Stimulated activated effector memory CD8-positive, alpha-beta T cell treated with anti-CD3 and anti-CD28 coated beads, Interleukin-12 subunit alpha, Interleukin-12 subunit beta, amount 100 ng/mL, for 72 hours (primary cell): ENCODE measurements at regions not wholly inside any gene's neighbourhood (a gene's known extent, or its start where the extent isn't known, plus 50 kb on each side); places are given as distances from the start of the nearest gene placed in this dataset.

Source experiments
- ATAC-seq: fragments of 150-1000 bp; cut with Tn5 transposase; 2 replicates; pipeline ENCODE4 v1.10.0; 2021
- DNase-seq, 2 donors: peaks; one replicate each; pipeline ENCODE4 v3.0.0; 2021 to 2022; ENCODE audit warnings: low spot score in 2 of 2
- H3K27ac Mint-ChIP-seq: one replicate; pipeline ENCODE4 v1.8.0; 2022; ENCODE audit warnings: mild to moderate bottlenecking, mixed read lengths
- H3K36me3 Mint-ChIP-seq: one replicate; pipeline ENCODE4 v1.8.0; 2022; ENCODE audit warnings: mild to moderate bottlenecking, mixed read lengths
- H3K4me1 Mint-ChIP-seq: one replicate; pipeline ENCODE4 v1.8.0; 2022; ENCODE audit warnings: mixed read lengths
- H3K4me3 Mint-ChIP-seq: one replicate; pipeline ENCODE4 v1.8.0; 2022; ENCODE audit warnings: mild to moderate bottlenecking, mixed read lengths
- H3K9me3 Mint-ChIP-seq: one replicate; pipeline ENCODE4 v1.8.0; 2022; ENCODE audit warnings: mixed read lengths

- DNase-seq = no peak
- Mint-ChIP-seq H3K9me3 (peaks cover 8% of the 10 kb centered on the region), H3K27ac (no peak overlapping the region), H3K4me1 (no peaks in the 10 kb centered on the region), H3K36me3 (no peaks in the 10 kb centered on the region), H3K4me3 (no peak overlapping the region)
- no peak for ATAC-seq
These were observed 422.5 kb downstream of the HTR7 start for GRCh38 chr10:90435296-90435695.

GRCh38 chr10:90437452-90437851 lies 420.4 kb downstream of the HTR7 start:
- Mint-ChIP-seq H3K36me3 (no peaks in the 10 kb centered on the region), H3K4me1 (no peaks in the 10 kb centered on the region), H3K9me3 (peaks cover 19% of the 10 kb centered on the region), H3K27ac (no peak overlapping the region), H3K4me3 (no peak overlapping the region)
- ATAC-seq (no peak), DNase-seq (no peak)

- Mint-ChIP-seq H3K4me1 (no peaks in the 10 kb centered on the region), H3K36me3 (no peaks in the 10 kb centered on the region), H3K27ac (no peak overlapping the region), H3K9me3 (peaks cover 21% of the 10 kb centered on the region), H3K4me3 (no peak overlapping the region)
- ATAC-seq (no peak), DNase-seq (no peak)
These were observed 417.0 kb downstream of the HTR7 start for GRCh38 chr10:90440870-90441269.

- no peak for DNase-seq
- H3K9me3 Mint-ChIP-seq = peaks cover 21% of the 10 kb centered on the region
- ATAC-seq = no peak
- H3K36me3 Mint-ChIP-seq = no peaks in the 10 kb centered on the region
- H3K27ac Mint-ChIP-seq = no peak overlapping the region
- H3K4me1 Mint-ChIP-seq = no peaks in the 10 kb centered on the region
- no peak overlapping the region for H3K4me3 Mint-ChIP-seq
These were observed 414.5 kb downstream of the HTR7 start for GRCh38 chr10:90443342-90443741.

GRCh38 chr10:90447831-90448230 lies 410.0 kb downstream of the HTR7 start:
- H3K9me3 Mint-ChIP-seq = peaks cover 7% of the 10 kb centered on the region
- no peak overlapping the region for H3K4me3 Mint-ChIP-seq
- H3K4me1 Mint-ChIP-seq = no peaks in the 10 kb centered on the region
- H3K36me3 Mint-ChIP-seq = no peaks in the 10 kb centered on the region
- no peak for ATAC-seq
- no peak overlapping the region for H3K27ac Mint-ChIP-seq
- no peak for DNase-seq

- peaks cover 6% of the 10 kb centered on the region for H3K9me3 Mint-ChIP-seq
- H3K36me3 Mint-ChIP-seq = no peaks in the 10 kb centered on the region
- DNase-seq (no peak), ATAC-seq (no peak)
- H3K4me3 Mint-ChIP-seq = no peak overlapping the region
- H3K27ac Mint-ChIP-seq = no peak overlapping the region
- H3K4me1 Mint-ChIP-seq = no peaks in the 10 kb centered on the region
These were observed 407.0 kb downstream of the HTR7 start for GRCh38 chr10:90450797-90451196.

- Mint-ChIP-seq H3K27ac (no peak overlapping the region), H3K4me1 (no peaks in the 10 kb centered on the region), H3K36me3 (no peaks in the 10 kb centered on the region), H3K4me3 (no peak overlapping the region), H3K9me3 (peaks cover 6% of the 10 kb centered on the region)
- ATAC-seq (no peak), DNase-seq (no peak)
These were observed 406.6 kb downstream of the HTR7 start for GRCh38 chr10:90451283-90451682.

GRCh38 chr10:90458054-90458453 lies 399.8 kb downstream of the HTR7 start:
- ATAC-seq = no peak
- Mint-ChIP-seq H3K4me1 (no peaks in the 10 kb centered on the region), H3K9me3 (peaks cover 3% of the 10 kb centered on the region), H3K27ac (no peak overlapping the region), H3K4me3 (no peak overlapping the region), H3K36me3 (no peaks in the 10 kb centered on the region)
- DNase-seq = no peak

GRCh38 chr10:90458571-90458970 lies 399.3 kb downstream of the HTR7 start:
- Mint-ChIP-seq H3K27ac (no peak overlapping the region), H3K36me3 (no peaks in the 10 kb centered on the region), H3K9me3 (no peaks in the 10 kb centered on the region), H3K4me1 (no peaks in the 10 kb centered on the region), H3K4me3 (no peak overlapping the region)
- ATAC-seq (no peak), DNase-seq (no peak)

GRCh38 chr10:90461437-90462155 lies 396.2 kb downstream of the HTR7 start:
- Mint-ChIP-seq H3K9me3 (no peaks in the 10 kb centered on the region), H3K4me1 (no peaks in the 10 kb centered on the region), H3K36me3 (no peaks in the 10 kb centered on the region), H3K27ac (no peak overlapping the region), H3K4me3 (no peak overlapping the region)
- DNase-seq (no peak), ATAC-seq (no peak)

GRCh38 chr10:90462749-90463470 lies 394.9 kb downstream of the HTR7 start:
- DNase-seq (no peak), ATAC-seq (no peak)
- no peaks in the 10 kb centered on the region for H3K9me3 Mint-ChIP-seq

GRCh38 chr10:90464329-90464728 lies 393.5 kb downstream of the HTR7 start:
- no peak overlapping the region for H3K27ac Mint-ChIP-seq

More at GRCh38 chr10:90462749-90463470, 394.9 kb downstream of the HTR7 start:
- no peaks in the 10 kb centered on the region for H3K36me3 Mint-ChIP-seq
- H3K4me1 Mint-ChIP-seq = no peaks in the 10 kb centered on the region
- no peak overlapping the region for H3K4me3 Mint-ChIP-seq
- no peak overlapping the region for H3K27ac Mint-ChIP-seq

GRCh38 chr10:90470966-90471365 lies 386.9 kb downstream of the HTR7 start:
- no peak for ATAC-seq

More at GRCh38 chr10:90464329-90464728, 393.5 kb downstream of the HTR7 start:
- peaks cover 1% of the 10 kb centered on the region for H3K9me3 Mint-ChIP-seq
- ATAC-seq = no peak
- no peaks in the 10 kb centered on the region for H3K4me1 Mint-ChIP-seq
- no peak overlapping the region for H3K4me3 Mint-ChIP-seq
- no peak for DNase-seq
- H3K36me3 Mint-ChIP-seq = no peaks in the 10 kb centered on the region

GRCh38 chr10:90480466-90480865 lies 377.4 kb downstream of the HTR7 start:
- no peak overlapping the region for H3K27ac Mint-ChIP-seq
- ATAC-seq (no peak), DNase-seq (no peak)
- H3K9me3 Mint-ChIP-seq = peaks cover 9% of the 10 kb centered on the region
- H3K4me3 Mint-ChIP-seq = no peak overlapping the region
- no peaks in the 10 kb centered on the region for H3K4me1 Mint-ChIP-seq
- no peaks in the 10 kb centered on the region for H3K36me3 Mint-ChIP-seq

More at GRCh38 chr10:90470966-90471365, 386.9 kb downstream of the HTR7 start:
- DNase-seq = no peak
- H3K4me3 Mint-ChIP-seq = no peak overlapping the region
- H3K27ac Mint-ChIP-seq = no peak overlapping the region
- H3K4me1 Mint-ChIP-seq = no peaks in the 10 kb centered on the region
- no peaks in the 10 kb centered on the region for H3K36me3 Mint-ChIP-seq
- peaks cover 9% of the 10 kb centered on the region for H3K9me3 Mint-ChIP-seq

GRCh38 chr10:90481326-90481923 lies 376.4 kb downstream of the HTR7 start:
- H3K4me1 Mint-ChIP-seq = no peaks in the 10 kb centered on the region
- no peak overlapping the region for H3K4me3 Mint-ChIP-seq
- no peak for DNase-seq
- H3K27ac Mint-ChIP-seq = no peak overlapping the region
- no peaks in the 10 kb centered on the region for H3K36me3 Mint-ChIP-seq
- no peak for ATAC-seq
- H3K9me3 Mint-ChIP-seq = peaks cover 9% of the 10 kb centered on the region

GRCh38 chr10:90484518-90484917 lies 373.3 kb downstream of the HTR7 start:
- Mint-ChIP-seq H3K4me1 (no peaks in the 10 kb centered on the region), H3K27ac (no peak overlapping the region), H3K4me3 (no peak overlapping the region), H3K36me3 (no peaks in the 10 kb centered on the region), H3K9me3 (peaks cover 6% of the 10 kb centered on the region)
- DNase-seq (no peak), ATAC-seq (no peak)
